Ishikawa (cell line): ENCODE measurements at regions not wholly inside any gene's neighbourhood (a gene's known extent, or its start where the extent isn't known, plus 50 kb on each side); places are given as distances from the start of the nearest gene placed in this dataset.

Experiments used
- CEBPB ChIP-seq: IDR thresholded peaks from 2 replicates; pipeline ENCODE4 v1.6.1; 2012
- CREB1 ChIP-seq: IDR thresholded peaks from 2 replicates; pipeline ENCODE4 v1.6.1; 2012; ENCODE audit warnings: low read depth
- EGR1 ChIP-seq: IDR thresholded peaks from 2 replicates; pipeline ENCODE4 v1.6.1; 2012
- EP300 ChIP-seq: IDR thresholded peaks from 2 replicates; pipeline ENCODE4 v1.6.1; 2012; ENCODE audit warnings: borderline replicate concordance
- FOXM1 ChIP-seq: IDR thresholded peaks from 2 replicates; pipeline ENCODE4 v1.6.1; 2012; ENCODE audit warnings: low read depth, borderline replicate concordance
- MAX ChIP-seq: IDR thresholded peaks from 2 replicates; pipeline ENCODE4 v1.6.1; 2012
- NFIC ChIP-seq: IDR thresholded peaks from 2 replicates; pipeline ENCODE4 v1.6.1; 2012
- RAD21 ChIP-seq: IDR thresholded peaks from 2 replicates; pipeline ENCODE4 v1.6.1; 2012; ENCODE audit warnings: low read depth
- REST ChIP-seq: IDR thresholded peaks from 2 replicates; pipeline ENCODE4 v1.6.1; 2012; ENCODE audit warnings: low read depth, mild to moderate bottlenecking
- TAF1 ChIP-seq: IDR thresholded peaks from 2 replicates; pipeline ENCODE4 v1.6.1; 2012; ENCODE audit warnings: low read depth, mild to moderate bottlenecking
- TCF12 ChIP-seq: IDR thresholded peaks from 2 replicates; pipeline ENCODE4 v1.6.1; 2012; ENCODE audit warnings: low read depth
- TEAD4 ChIP-seq: IDR thresholded peaks from 2 replicates; pipeline ENCODE4 v1.6.1; 2012
- YY1 ChIP-seq: IDR thresholded peaks from 2 replicates; pipeline ENCODE4 v1.6.1; 2012; ENCODE audit warnings: low read depth
- ZBTB7A ChIP-seq: IDR thresholded peaks from 2 replicates; pipeline ENCODE4 v1.6.1; 2012; ENCODE audit warnings: low read depth
- TF ChIP-seq, protein P1 (sequence below): IDR thresholded peaks from 2 replicates; pipeline ENCODE4 v1.6.1; 2012

GRCh38 chr5:2149195-2149539 is 266.4 kb upstream of the IRX4 start:
- TF ChIP-seq EP300 (no peak), REST (no peak), CEBPB (no peak), FOXM1 (no peak), TAF1 (no peak), TEAD4 (no peak), EGR1 (no peak), TCF12 (no peak), YY1 (no peak), RAD21 (no peak), NFIC (no peak), ZBTB7A (no peak), MAX (no peak), CREB1 (no peak)
- TF ChIP-seq, protein P1, sequence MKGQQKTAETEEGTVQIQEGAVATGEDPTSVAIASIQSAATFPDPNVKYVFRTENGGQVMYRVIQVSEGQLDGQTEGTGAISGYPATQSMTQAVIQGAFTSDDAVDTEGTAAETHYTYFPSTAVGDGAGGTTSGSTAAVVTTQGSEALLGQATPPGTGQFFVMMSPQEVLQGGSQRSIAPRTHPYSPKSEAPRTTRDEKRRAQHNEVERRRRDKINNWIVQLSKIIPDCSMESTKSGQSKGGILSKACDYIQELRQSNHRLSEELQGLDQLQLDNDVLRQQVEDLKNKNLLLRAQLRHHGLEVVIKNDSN, result no peak

- no peak for TF ChIP-seq NFIC
- TF ChIP-seq ZBTB7A, result no peak
- TF ChIP-seq EP300, result no peak
- no peak for TF ChIP-seq TCF12
- TF ChIP-seq TEAD4, result no peak
- no peak for TF ChIP-seq RAD21
- TF ChIP-seq, protein P1, result no peak
- no peak for TF ChIP-seq EGR1
- no peak for TF ChIP-seq YY1
- TF ChIP-seq FOXM1, result no peak
Observed at GRCh38 chr5:2148312-2149194, 265.8 kb upstream of the IRX4 start.

GRCh38 chr5:2147504-2148311 is 265.0 kb upstream of the IRX4 start:
- TF ChIP-seq YY1, result no peak
- TF ChIP-seq CEBPB, result no peak
- no peak for TF ChIP-seq MAX
- no peak for TF ChIP-seq EGR1
- no peak for TF ChIP-seq TCF12
- TF ChIP-seq, protein P1, result no peak
- no peak for TF ChIP-seq TAF1
- TF ChIP-seq REST, result no peak
- TF ChIP-seq CREB1, result no peak
- no peak for TF ChIP-seq ZBTB7A
- no peak for TF ChIP-seq NFIC
- no peak for TF ChIP-seq TEAD4
- no peak for TF ChIP-seq RAD21
- no peak for TF ChIP-seq EP300
- TF ChIP-seq FOXM1, result no peak

DNA sequence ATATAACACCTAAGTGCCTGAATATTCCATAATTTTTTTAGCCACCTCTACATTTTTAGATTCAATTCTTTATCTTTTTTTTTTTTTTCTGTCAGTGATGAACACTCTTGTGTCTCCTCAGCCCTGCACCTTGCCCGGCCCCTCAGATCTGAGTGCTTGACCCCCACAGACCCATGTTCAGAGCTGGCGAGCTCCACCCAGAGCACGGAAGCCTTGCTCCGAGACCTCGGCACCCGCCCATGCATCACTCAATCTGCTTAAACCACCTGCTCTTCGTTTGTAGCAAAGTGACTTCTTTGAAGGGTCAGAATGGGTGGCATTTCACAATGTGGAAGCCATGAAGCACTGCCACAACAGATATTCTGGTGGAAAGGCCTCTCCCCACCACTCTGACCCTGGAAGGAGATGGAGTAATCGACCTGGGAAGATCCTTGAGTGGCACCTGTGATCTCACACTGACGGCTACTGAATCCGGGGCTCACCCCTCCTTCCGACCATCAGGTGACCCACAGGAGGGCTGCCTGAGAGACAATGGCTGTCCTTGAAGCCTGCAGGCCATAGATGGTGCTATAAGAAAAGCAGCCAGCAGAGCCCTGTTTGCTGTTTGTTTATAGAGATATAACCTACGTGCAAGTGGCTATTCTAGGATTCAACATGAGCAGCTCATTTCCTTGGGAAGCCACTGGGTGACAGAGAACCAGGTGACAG is 261.1 kb upstream of the IRX4 start:
- TF ChIP-seq MAX, result no peak
